ENCODE measurements at regions not wholly inside any gene's neighbourhood (a gene's known extent, or its start where the extent isn't known, plus 50 kb on each side); places are given as distances from the start of the nearest gene placed in this dataset.

DNA sequence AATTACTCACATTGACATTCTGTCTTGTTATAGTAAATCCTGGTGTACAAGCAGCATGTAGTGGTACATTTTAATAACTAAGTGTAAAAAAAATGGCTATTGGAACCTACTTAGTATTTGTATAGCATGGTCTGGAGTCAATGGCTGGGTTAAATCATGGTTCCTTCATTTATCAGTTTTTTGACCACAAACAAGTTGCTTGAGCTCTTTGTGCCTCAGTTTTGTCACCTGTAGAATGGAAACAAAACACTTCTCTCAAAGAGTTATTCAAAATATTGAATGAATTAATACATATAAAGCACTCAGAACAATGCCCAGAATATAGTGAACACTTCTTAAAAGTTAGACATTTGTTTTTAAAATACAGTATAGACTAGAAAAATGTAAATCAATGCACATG, 93.2 kb upstream of the HS3ST5 start:
- H2BK12ac ChIP-seq (ENCODE audit: low read depth, low read length): no peak overlapping the region
- no peak overlapping the region for H3K14ac ChIP-seq (ENCODE audit: insufficient read length)
- H4K20me1 ChIP-seq (replicated peaks in 1 of 2; ENCODE audit: control insufficient read depth in 1 of 2, insufficient read depth in 2 of 2, low read length in 2 of 2): no peaks in the 10 kb centered on the region
- CTCF ChIA-PET (ENCODE audit: partially characterized antibody): no interaction called here
- no peak overlapping the region for H2AFZ ChIP-seq (ENCODE audit: low read length)
- peaks cover 0 to 8% (median 2%) of the 10 kb centered on the region in 4 experiments; a peak in 3 of 7 replicates for H3K4me1 ChIP-seq (replicated peaks in 1 of 4; ENCODE audit: control insufficient read depth in 3 of 4, insufficient read depth in 4 of 4, low read length in 3 of 4)
- DNase-seq (ENCODE audit: low read depth in 1 of 2, low spot score in 2 of 2) (no peak), FAIRE-seq (no peak)
- no peak overlapping the region for H4K5ac ChIP-seq (ENCODE audit: insufficient read length, low read depth, low read length)
- no peak overlapping the region for H2BK20ac ChIP-seq (ENCODE audit: low read length)
- H2BK120ac ChIP-seq (replicated peaks; ENCODE audit: low read depth, low read length): no peak overlapping the region
- TF ChIP-seq MAFK (IDR thresholded peaks at IDR 0.05; ENCODE audit: low read depth, low read length) (no peak), KDM1A (IDR thresholded peaks at IDR 0.05; ENCODE audit: borderline replicate concordance, low read length) (0 out of 2 replicates have a peak, but pooled peaks have one; percentile 56), HDAC2 (IDR thresholded peaks at IDR 0.05; ENCODE audit: borderline replicate concordance in 1 of 2, low read depth in 2 of 2, low read length in 2 of 2) (peak in 1 of 2 experiments; percentile 65; a peak in 1 of 4 replicates), CBX5 (IDR thresholded peaks at IDR 0.05; ENCODE audit: low read depth, low read length) (no peak)
- no peaks in the 10 kb centered on the region for H3K23me2 ChIP-seq (ENCODE audit: low read depth, low read length)
- no peak overlapping the region for H3K56ac ChIP-seq (replicated peaks; ENCODE audit: insufficient read length, low read depth, low read length)
- H3K27me3 ChIP-seq (replicated peaks in 1 of 4; ENCODE audit: control insufficient read depth in 3 of 4, extremely low read depth in 1 of 4, insufficient read depth in 3 of 4, low read length in 3 of 4): no peaks in the 10 kb centered on the region
- H3K9me3 ChIP-seq (ENCODE audit: insufficient read depth in 2 of 2, low read depth in 1 of 2, low read length in 1 of 2): no peaks in the 10 kb centered on the region
- no peak overlapping the region for H3K4me3 ChIP-seq (ENCODE audit: extremely low read depth in 1 of 4, insufficient read depth in 2 of 4, low read depth in 3 of 4, low read length in 4 of 4)
- no peak overlapping the region for H2AK5ac ChIP-seq (ENCODE audit: low read depth, low read length)
- no peak overlapping the region for H2BK5ac ChIP-seq (ENCODE audit: low read depth, low read length)
- H3K79me1 ChIP-seq (ENCODE audit: low read depth, low read length): no peaks in the 10 kb centered on the region
- no peak overlapping the region for H3K23ac ChIP-seq (ENCODE audit: insufficient read length)
- H3K36me3 ChIP-seq (ENCODE audit: control insufficient read depth in 2 of 4, insufficient read depth in 4 of 4, low read length in 3 of 4): no peaks in the 10 kb centered on the region
- H4K91ac ChIP-seq (replicated peaks; ENCODE audit: insufficient read length, low read length): no peak overlapping the region
- H3K79me2 ChIP-seq (ENCODE audit: control insufficient read depth in 1 of 2, insufficient read depth in 2 of 2, low read length in 2 of 2): peaks cover 0 to 41% of the 10 kb centered on the region in 2 experiments; a peak in 2 of 4 replicates
- no peak overlapping the region for H3K18ac ChIP-seq (ENCODE audit: extremely low read depth, low read length)
- no peak overlapping the region for H3K4me2 ChIP-seq (ENCODE audit: insufficient read depth in 1 of 2, low read depth in 2 of 2, low read length in 2 of 2)
- POLR2A ChIA-PET (ENCODE audit: partially characterized antibody): interaction anchor here (3.5 kb wide), 1 partner anchor 15 kb away, joined by 12 read pairs; no protein-coding TSS in a partner anchor
- no peak overlapping the region for H4K8ac ChIP-seq (ENCODE audit: extremely low read depth, insufficient read depth, low read length)
- no peak overlapping the region for H3K4ac ChIP-seq (replicated peaks; ENCODE audit: insufficient read length, low read depth, low read length)
- no peak overlapping the region for H3K27ac ChIP-seq (ENCODE audit: low read depth, low read length)
- no peak overlapping the region for H2BK15ac ChIP-seq (ENCODE audit: low read length)
- no peak overlapping the region for H3K9ac ChIP-seq (replicated peaks in 1 of 4; ENCODE audit: extremely low read depth in 1 of 4, low read depth in 3 of 4, low read length in 3 of 4)
